ENCODE measurements at regions not wholly inside any gene's neighbourhood (a gene's known extent, or its start where the extent isn't known, plus 50 kb on each side); places are given as distances from the start of the nearest gene placed in this dataset.

GRCh38 chr13:75135325-75135825 is 346.6 kb downstream of the TBC1D4 start (continued):
- TF ChIP-seq, protein P1, sequence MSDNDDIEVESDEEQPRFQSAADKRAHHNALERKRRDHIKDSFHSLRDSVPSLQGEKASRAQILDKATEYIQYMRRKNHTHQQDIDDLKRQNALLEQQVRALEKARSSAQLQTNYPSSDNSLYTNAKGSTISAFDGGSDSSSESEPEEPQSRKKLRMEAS (IDR thresholded peaks at IDR 0.05; ENCODE audit: low read depth, low read length) = no peak
- no peak for TF ChIP-seq NFYA (IDR thresholded peaks at IDR 0.05; ENCODE audit: borderline replicate concordance, low read depth, low read length)

GRCh38 chr13:75132701-75133695 is 349.0 kb downstream of the TBC1D4 start:
- ChIA-PET CTCF (no interaction called here), RAD21 (ENCODE audit: unreplicated experiment) (no interaction called here), POLR2A (no interaction called here), SMC1A (ENCODE audit: uncharacterized antibody, unreplicated experiment) (no interaction called here)
- no TSS peak for BruUV-seq (replicated peaks)
- no peak for FAIRE-seq
- Histone ChIP-seq H3K4me3 (no peak overlapping the region), H3K27me3 (replicated peaks in 1 of 2; ENCODE audit: control insufficient read depth in 2 of 2, insufficient read depth in 2 of 2, low read length in 1 of 2) (no peaks in the 10 kb centered on the region), H3K9me3 (replicated peaks; ENCODE audit: control insufficient read depth, insufficient read depth, low read length) (no peaks in the 10 kb centered on the region), H3K4me2 (ENCODE audit: control insufficient read depth, insufficient read depth) (no peak overlapping the region), H3K79me2 (ENCODE audit: control insufficient read depth, insufficient read depth, low read length) (no peaks in the 10 kb centered on the region), H3K27ac (ENCODE audit: control insufficient read depth, insufficient read depth) (no peak overlapping the region), H3K4me1 (ENCODE audit: control insufficient read depth, insufficient read depth, low read length) (no peaks in the 10 kb centered on the region), H2AFZ (ENCODE audit: control insufficient read depth, low read depth, low read length) (no peak overlapping the region), H3K9ac (ENCODE audit: control insufficient read depth, insufficient read depth, low read length) (no peak overlapping the region), H4K20me1 (ENCODE audit: control insufficient read depth, insufficient read depth) (no peaks in the 10 kb centered on the region), H3K36me3 (ENCODE audit: control insufficient read depth in 2 of 2, insufficient read depth in 2 of 2, low read length in 1 of 2) (no peaks in the 10 kb centered on the region)
- TF ChIP-seq CBX5 (IDR thresholded peaks at IDR 0.05; ENCODE audit: low read depth) (no peak), ESRRA (IDR thresholded peaks at IDR 0.05; ENCODE audit: low read length) (no peak), BCL11A (IDR thresholded peaks at IDR 0.05; ENCODE audit: low read depth, low read length) (no peak), IKZF2 (IDR thresholded peaks at IDR 0.05) (no peak), SMC3 (IDR thresholded peaks at IDR 0.05; ENCODE audit: borderline replicate concordance, low read length) (no peak), EP300 (IDR thresholded peaks at IDR 0.05; ENCODE audit: borderline replicate concordance in 1 of 2, control insufficient read depth in 1 of 2, low read depth in 2 of 2, low read length in 2 of 2) (no peak)
- TF ChIP-seq, protein P2, sequence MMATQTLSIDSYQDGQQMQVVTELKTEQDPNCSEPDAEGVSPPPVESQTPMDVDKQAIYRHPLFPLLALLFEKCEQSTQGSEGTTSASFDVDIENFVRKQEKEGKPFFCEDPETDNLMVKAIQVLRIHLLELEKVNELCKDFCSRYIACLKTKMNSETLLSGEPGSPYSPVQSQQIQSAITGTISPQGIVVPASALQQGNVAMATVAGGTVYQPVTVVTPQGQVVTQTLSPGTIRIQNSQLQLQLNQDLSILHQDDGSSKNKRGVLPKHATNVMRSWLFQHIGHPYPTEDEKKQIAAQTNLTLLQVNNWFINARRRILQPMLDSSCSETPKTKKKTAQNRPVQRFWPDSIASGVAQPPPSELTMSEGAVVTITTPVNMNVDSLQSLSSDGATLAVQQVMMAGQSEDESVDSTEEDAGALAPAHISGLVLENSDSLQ (IDR thresholded peaks at IDR 0.05) = no peak
- TF ChIP-seq, protein P3, sequence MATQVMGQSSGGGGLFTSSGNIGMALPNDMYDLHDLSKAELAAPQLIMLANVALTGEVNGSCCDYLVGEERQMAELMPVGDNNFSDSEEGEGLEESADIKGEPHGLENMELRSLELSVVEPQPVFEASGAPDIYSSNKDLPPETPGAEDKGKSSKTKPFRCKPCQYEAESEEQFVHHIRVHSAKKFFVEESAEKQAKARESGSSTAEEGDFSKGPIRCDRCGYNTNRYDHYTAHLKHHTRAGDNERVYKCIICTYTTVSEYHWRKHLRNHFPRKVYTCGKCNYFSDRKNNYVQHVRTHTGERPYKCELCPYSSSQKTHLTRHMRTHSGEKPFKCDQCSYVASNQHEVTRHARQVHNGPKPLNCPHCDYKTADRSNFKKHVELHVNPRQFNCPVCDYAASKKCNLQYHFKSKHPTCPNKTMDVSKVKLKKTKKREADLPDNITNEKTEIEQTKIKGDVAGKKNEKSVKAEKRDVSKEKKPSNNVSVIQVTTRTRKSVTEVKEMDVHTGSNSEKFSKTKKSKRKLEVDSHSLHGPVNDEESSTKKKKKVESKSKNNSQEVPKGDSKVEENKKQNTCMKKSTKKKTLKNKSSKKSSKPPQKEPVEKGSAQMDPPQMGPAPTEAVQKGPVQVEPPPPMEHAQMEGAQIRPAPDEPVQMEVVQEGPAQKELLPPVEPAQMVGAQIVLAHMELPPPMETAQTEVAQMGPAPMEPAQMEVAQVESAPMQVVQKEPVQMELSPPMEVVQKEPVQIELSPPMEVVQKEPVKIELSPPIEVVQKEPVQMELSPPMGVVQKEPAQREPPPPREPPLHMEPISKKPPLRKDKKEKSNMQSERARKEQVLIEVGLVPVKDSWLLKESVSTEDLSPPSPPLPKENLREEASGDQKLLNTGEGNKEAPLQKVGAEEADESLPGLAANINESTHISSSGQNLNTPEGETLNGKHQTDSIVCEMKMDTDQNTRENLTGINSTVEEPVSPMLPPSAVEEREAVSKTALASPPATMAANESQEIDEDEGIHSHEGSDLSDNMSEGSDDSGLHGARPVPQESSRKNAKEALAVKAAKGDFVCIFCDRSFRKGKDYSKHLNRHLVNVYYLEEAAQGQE (IDR thresholded peaks at IDR 0.05; ENCODE audit: low read depth, low read length) = no peak
- ATAC-seq = no peak
- 0% methylated on average over 3 of the region's 3 CpGs for WGBS (ENCODE audit: insufficient coverage, insufficient replicate concordance, low lambda C conversion rate, missing lambda C conversion rate)
- in situ Hi-C loops (cut with MboI) (no loop called here), intact Hi-C loops (cut with micrococcal nuclease; ENCODE audit: unreplicated experiment) (no loop called here)
- DNase-seq (ENCODE audit: low read depth, low spot score) = no peak
